CD14-positive monocyte (primary cell): ENCODE measurements at regions not wholly inside any gene's neighbourhood (a gene's known extent, or its start where the extent isn't known, plus 50 kb on each side); places are given as distances from the start of the nearest gene placed in this dataset.

Experiments
- DNase-seq, 3 donors: peaks; one replicate each; pipeline ENCODE4 v3.0.0-alpha.2; 2011 to 2022
- H2AFZ ChIP-seq: 2 replicates; pipeline ENCODE4 v1.6.0; 2012; ENCODE audit warnings: mild to moderate bottlenecking, low read depth, low read length, inconsistent platforms; ENCODE audit not compliant: insufficient read depth, poor library complexity, severe bottlenecking
- H3K27ac ChIP-seq, 2 donors: 1 replicate in 1 of 2; 2 replicates in 1 of 2; pipeline ENCODE4 v1.5.1; 2012 to 2013; ENCODE audit warnings: low read length in 2 of 2, control low read depth in 1 of 2, inconsistent platforms in 1 of 2, low read depth in 1 of 2, mild to moderate bottlenecking in 1 of 2
- H3K27me3 ChIP-seq, 2 donors: one replicate each; pipeline versions ENCODE4 v1.6.0 to v1.6.1; 2011 to 2013; ENCODE audit warnings: low read length in 2 of 2; ENCODE audit not compliant: control insufficient read depth in 2 of 2, insufficient read depth in 2 of 2
- H3K36me3 ChIP-seq, 2 donors: replicated peaks in 1 of 2; 1 replicate in 1 of 2; 2 replicates in 1 of 2; pipeline versions ENCODE4 v1.5.1 to v1.6.1; 2012 to 2013; ENCODE audit warnings: low read length in 2 of 2, control low read depth in 1 of 2, inconsistent platforms in 1 of 2, mild to moderate bottlenecking in 1 of 2; ENCODE audit not compliant: insufficient read depth in 2 of 2, control insufficient read depth in 1 of 2
- H3K4me1 ChIP-seq, 2 donors: 1 replicate in 1 of 2; 2 replicates in 1 of 2; pipeline versions ENCODE4 v1.5.1 to v1.6.1; 2012 to 2013; ENCODE audit warnings: low read length in 2 of 2, control low read depth in 1 of 2, inconsistent platforms in 1 of 2, mild to moderate bottlenecking in 1 of 2, moderate library complexity in 1 of 2; ENCODE audit not compliant: insufficient read depth in 2 of 2, control insufficient read depth in 1 of 2
- H3K4me2 ChIP-seq: replicated peaks from 2 replicates; pipeline ENCODE3; 2012; ENCODE audit warnings: low read length, moderate library complexity, mild to moderate bottlenecking; ENCODE audit not compliant: poor library complexity, severe bottlenecking; ENCODE audit errors: extremely low read depth
- H3K4me3 ChIP-seq, 3 experiments: fragments of 200-600 bp in 1 of 3; sonication (generic) in 1 of 3; replicated peaks in 1 of 3; 1 replicate in 2 of 3; 2 replicates in 1 of 3; pipeline ENCODE4 v1.5.1; 2011 to 2013; ENCODE audit warnings: low read length in 3 of 3, mild to moderate bottlenecking in 3 of 3, control low read depth in 2 of 3, low read depth in 2 of 3, inconsistent platforms in 1 of 3, moderate library complexity in 1 of 3
- H3K79me2 ChIP-seq: 2 replicates; pipeline ENCODE4 v1.6.0; 2012; ENCODE audit warnings: mild to moderate bottlenecking, control low read depth, inconsistent platforms, low read length, moderate library complexity; ENCODE audit not compliant: insufficient read depth
- H3K9ac ChIP-seq: 2 replicates; pipeline ENCODE4 v1.6.0; 2017; ENCODE audit warnings: low read length, mild to moderate bottlenecking; ENCODE audit not compliant: insufficient read depth, poor library complexity, severe bottlenecking
- H3K9me3 ChIP-seq, 2 donors: replicated peaks in 1 of 2; 1 replicate in 1 of 2; 2 replicates in 1 of 2; pipeline versions ENCODE4 v1.5.1 to v1.6.1; 2012 to 2013; ENCODE audit warnings: low read length in 2 of 2, control low read depth in 1 of 2; ENCODE audit not compliant: control insufficient read depth in 1 of 2, insufficient read depth in 1 of 2
- H4K20me1 ChIP-seq: 2 replicates; pipeline ENCODE4 v1.6.0; 2012; ENCODE audit warnings: mild to moderate bottlenecking, low read length, control low read depth, moderate library complexity; ENCODE audit not compliant: insufficient read depth
- H3K27ac Mint-ChIP-seq, 7 donors: one replicate each; pipeline ENCODE4 v1.8.0; 2020; ENCODE audit warnings: mild to moderate bottlenecking in 7 of 7, mixed read lengths in 7 of 7, moderate library complexity in 6 of 7, inconsistent platforms in 2 of 7
- H3K27me3 Mint-ChIP-seq, 3 donors: one replicate each; pipeline ENCODE4 v1.8.0; 2021 to 2022; ENCODE audit warnings: low read depth in 3 of 3, mild to moderate bottlenecking in 3 of 3, mixed read lengths in 3 of 3, moderate library complexity in 3 of 3, inconsistent platforms in 1 of 3
- H3K36me3 Mint-ChIP-seq, 2 donors: one replicate each; pipeline ENCODE4 v1.8.0; 2020; ENCODE audit warnings: mixed read lengths in 2 of 2, inconsistent platforms in 1 of 2, mild to moderate bottlenecking in 1 of 2
- H3K4me1 Mint-ChIP-seq: one replicate; pipeline ENCODE4 v1.8.0; 2020; ENCODE audit warnings: mild to moderate bottlenecking, mixed read lengths
- H3K4me3 Mint-ChIP-seq, 2 donors: one replicate each; pipeline ENCODE4 v1.8.0; 2020; ENCODE audit warnings: mild to moderate bottlenecking in 2 of 2, mixed read lengths in 2 of 2, moderate library complexity in 1 of 2
- H3K9me3 Mint-ChIP-seq, 7 donors: one replicate each; pipeline ENCODE4 v1.8.0; 2020 to 2022; ENCODE audit warnings: mixed read lengths in 7 of 7, mild to moderate bottlenecking in 6 of 7, moderate library complexity in 6 of 7, inconsistent platforms in 2 of 7
- CTCF ChIP-seq: fragments of 200-600 bp; IDR thresholded peaks from one replicate; pipeline ENCODE4 v1.8.0; 2022; ENCODE audit warnings: antibody characterized with exemption, mild to moderate bottlenecking
- WGBS: methylation state at CpG from one replicate; pipeline ENCODE4 v1.1.5; 2013; ENCODE audit warnings: missing lambda C conversion rate; ENCODE audit not compliant: insufficient coverage; 5-methylcytosine and 5-hydroxymethylcytosine counted together
- intact Hi-C, 2 donors: fragments of 100-400 bp; cut with micrococcal nuclease; formaldehyde crosslinking; loops; one replicate each; pipeline versions ENCODE4 v1.15.0 to v1.15.1; 2023

- no peak overlapping the region for H3K27ac Mint-ChIP-seq
- H3K4me3 Mint-ChIP-seq = no peak overlapping the region
- 97% methylated on average over 7 of the region's 11 CpGs for WGBS
Measured at GRCh38 chr22:49573109-49573765, 254.4 kb downstream of the BRD1 start.

GRCh38 chr22:49571326-49571725, 256.3 kb downstream of the BRD1 start:
- TF ChIP-seq CTCF = no peak
- intact Hi-C loops = no loop called here
- peaks cover 0 to 1% (median 0%) of the 10 kb centered on the region in 3 donors for H3K27me3 Mint-ChIP-seq
- peaks cover 17% of the 10 kb centered on the region for H3K4me1 Mint-ChIP-seq
- WGBS = 94% methylated on average over 14 of the region's 14 CpGs
- H3K27ac Mint-ChIP-seq = no peak overlapping the region
- no peaks in the 10 kb centered on the region for H3K36me3 ChIP-seq
- peaks cover 19% of the 10 kb centered on the region for H4K20me1 ChIP-seq
- H3K27ac ChIP-seq = no peak overlapping the region
- no peaks in the 10 kb centered on the region for H3K9me3 ChIP-seq
- H3K4me3 ChIP-seq = no peak overlapping the region
- no peaks in the 10 kb centered on the region for H3K79me2 ChIP-seq
- no peak for DNase-seq
- H3K4me1 ChIP-seq = peaks cover 13 to 15% of the 10 kb centered on the region in 2 donors
- peaks cover 0 to 2% (median 0%) of the 10 kb centered on the region in 7 donors for H3K9me3 Mint-ChIP-seq
- H3K4me2 ChIP-seq = no peak overlapping the region
- no peaks in the 10 kb centered on the region for H3K27me3 ChIP-seq
- H3K9ac ChIP-seq = no peak overlapping the region
- H2AFZ ChIP-seq = no peak overlapping the region
- H3K4me3 Mint-ChIP-seq = no peak overlapping the region
- peaks cover 18 to 21% of the 10 kb centered on the region in 2 donors for H3K36me3 Mint-ChIP-seq

More at GRCh38 chr22:49573109-49573765, 254.4 kb downstream of the BRD1 start:
- Mint-ChIP-seq H3K9me3 (peaks cover 0 to 2% (median 0%) of the 10 kb centered on the region in 7 donors), H3K36me3 (peaks cover 21 to 23% of the 10 kb centered on the region in 2 donors), H3K27me3 (peaks cover 0 to 3% (median 0%) of the 10 kb centered on the region in 3 donors), H3K4me1 (peaks cover 17% of the 10 kb centered on the region)
- no peak overlapping the region for H3K27ac ChIP-seq
- H3K4me3 ChIP-seq = no peak overlapping the region
- H2AFZ ChIP-seq = no peak overlapping the region
- peaks cover 19% of the 10 kb centered on the region for H4K20me1 ChIP-seq
- H3K4me2 ChIP-seq = no peak overlapping the region
- peaks cover 13 to 15% of the 10 kb centered on the region in 2 donors for H3K4me1 ChIP-seq
- no peak overlapping the region for H3K9ac ChIP-seq
- no peaks in the 10 kb centered on the region for H3K9me3 ChIP-seq
- no peak for DNase-seq
- H3K36me3 ChIP-seq = no peaks in the 10 kb centered on the region
- no peaks in the 10 kb centered on the region for H3K79me2 ChIP-seq
- TF ChIP-seq CTCF = no peak
- intact Hi-C loops = no loop called here
- no peaks in the 10 kb centered on the region for H3K27me3 ChIP-seq
